Neural cell (in vitro differentiated cells): ENCODE measurements at regions not wholly inside any gene's neighbourhood (a gene's known extent, or its start where the extent isn't known, plus 50 kb on each side); places are given as distances from the start of the nearest gene placed in this dataset.

Source experiments
- H2AFZ ChIP-seq: fragments of 200-600, 300-800 bp; sonication (generic), shearing (Covaris generic); 2 replicates; pipeline ENCODE4 v1.6.0; 2014; ENCODE audit warnings: low read depth, mild to moderate bottlenecking, antibody characterized with exemption, low read length, moderate library complexity
- H3F3A ChIP-seq: fragments of 200-600 bp; shearing (Covaris generic); 2 replicates; pipeline ENCODE4 v1.6.1; 2016; ENCODE audit warnings: mild to moderate bottlenecking, moderate library complexity, mixed read lengths, antibody characterized with exemption, low read length; ENCODE audit not compliant: insufficient read depth, poor library complexity, severe bottlenecking
- H3K27ac ChIP-seq: fragments of 200-600, 300-800 bp; sonication (generic), shearing (Covaris generic); 2 replicates; pipeline ENCODE4 v1.5.1; 2014; ENCODE audit warnings: mild to moderate bottlenecking, low read length, moderate library complexity
- H3K27me3 ChIP-seq: fragments of 300-800, 200-600 bp; sonication (generic), shearing (Covaris generic); 2 replicates; pipeline ENCODE4 v1.6.0; 2014; ENCODE audit warnings: mild to moderate bottlenecking, low read depth, low read length, moderate library complexity; ENCODE audit not compliant: insufficient read depth
- H3K36me3 ChIP-seq: fragments of 300-800, 200-600 bp; sonication (generic), shearing (Covaris generic); 2 replicates; pipeline ENCODE4 v1.5.1; 2014; ENCODE audit warnings: mild to moderate bottlenecking, antibody characterized with exemption, low read length, moderate library complexity; ENCODE audit not compliant: insufficient read depth
- H3K4me2 ChIP-seq: fragments of 300-800, 200-600 bp; sonication (generic), shearing (Covaris generic); 2 replicates; pipeline ENCODE4 v1.6.0; 2014; ENCODE audit warnings: mild to moderate bottlenecking, low read length
- H3K4me3 ChIP-seq: fragments of 300-800, 200-600 bp; sonication (generic), shearing (Covaris generic); 2 replicates; pipeline ENCODE4 v1.5.1; 2014; ENCODE audit warnings: mild to moderate bottlenecking, low read length, moderate library complexity
- H3K79me2 ChIP-seq: fragments of 200-600 bp; shearing (Covaris generic); replicated peaks from 2 replicates; pipeline ENCODE4 v1.6.0; 2014; ENCODE audit warnings: mild to moderate bottlenecking, low read length, moderate library complexity; ENCODE audit not compliant: insufficient read depth
- H3K9ac ChIP-seq: fragments of 300-800, 200-600 bp; sonication (generic), shearing (Covaris generic); 2 replicates; pipeline ENCODE4 v1.6.1; 2016; ENCODE audit warnings: mild to moderate bottlenecking, low read length, mixed read lengths
- H3K9me2 ChIP-seq: fragments of 200-600 bp; shearing (Covaris generic); 2 replicates; pipeline ENCODE4 v1.6.1; 2016; ENCODE audit warnings: mild to moderate bottlenecking, low read length, mixed read lengths; ENCODE audit not compliant: insufficient read depth
- H3K9me3 ChIP-seq: fragments of 200-600, 300-800 bp; sonication (generic), shearing (Covaris generic); 2 replicates; pipeline ENCODE4 v1.6.1; 2016; ENCODE audit warnings: mild to moderate bottlenecking, mixed run types, low read length, moderate library complexity, mixed read lengths
- H4K20me1 ChIP-seq: fragments of 200-600 bp; shearing (Covaris generic); 2 replicates; pipeline ENCODE4 v1.6.1; 2016; ENCODE audit warnings: mild to moderate bottlenecking, mixed run types; ENCODE audit not compliant: insufficient read depth
- CTCF ChIP-seq: fragments of 450-650 bp; IDR thresholded peaks from 2 replicates; pipeline ENCODE4 v1.5.1; 2014; ENCODE audit warnings: antibody characterized with exemption, mild to moderate bottlenecking, moderate library complexity; ENCODE audit not compliant: poor library complexity, severe bottlenecking
- EP300 ChIP-seq: fragments of 450-650 bp; conservative IDR thresholded peaks from 2 replicates; pipeline ENCODE4 v1.6.1; 2014; ENCODE audit warnings: antibody characterized with exemption, mild to moderate bottlenecking, moderate library complexity; ENCODE audit not compliant: poor library complexity, severe bottlenecking
- EZH2 ChIP-seq: fragments of 200-600, 300-800 bp; shearing (Covaris generic), sonication (generic); IDR thresholded peaks from 2 replicates; pipeline ENCODE4 v1.6.1; 2014; ENCODE audit warnings: antibody characterized with exemption, low read length, borderline replicate concordance, mild to moderate bottlenecking; ENCODE audit not compliant: insufficient read depth, poor library complexity, severe bottlenecking
- MXI1 ChIP-seq: fragments of 450-650 bp; conservative IDR thresholded peaks from 2 replicates; pipeline ENCODE4 v1.6.1; 2014; ENCODE audit warnings: antibody characterized with exemption, mild to moderate bottlenecking; ENCODE audit not compliant: poor library complexity, severe bottlenecking
- POLR2AphosphoS5 ChIP-seq: IDR thresholded peaks from 2 replicates; pipeline ENCODE4 v1.6.1; 2012
- RAD21 ChIP-seq: fragments of 450-650 bp; conservative IDR thresholded peaks from 2 replicates; pipeline ENCODE4 v1.6.1; 2014; ENCODE audit warnings: antibody characterized with exemption, mild to moderate bottlenecking, moderate library complexity
- SMC3 ChIP-seq: fragments of 450-650 bp; conservative IDR thresholded peaks from 2 replicates; pipeline ENCODE4 v1.6.1; 2014; ENCODE audit warnings: antibody characterized with exemption, mild to moderate bottlenecking, moderate library complexity; ENCODE audit not compliant: poor library complexity
- TAF1 ChIP-seq: IDR thresholded peaks from 2 replicates; pipeline ENCODE4 v1.6.1; 2012; ENCODE audit warnings: low read depth
- TF ChIP-seq, protein P1 (sequence below): IDR thresholded peaks from 2 replicates; pipeline ENCODE4 v1.6.1; 2012; ENCODE audit warnings: borderline replicate concordance

DNA sequence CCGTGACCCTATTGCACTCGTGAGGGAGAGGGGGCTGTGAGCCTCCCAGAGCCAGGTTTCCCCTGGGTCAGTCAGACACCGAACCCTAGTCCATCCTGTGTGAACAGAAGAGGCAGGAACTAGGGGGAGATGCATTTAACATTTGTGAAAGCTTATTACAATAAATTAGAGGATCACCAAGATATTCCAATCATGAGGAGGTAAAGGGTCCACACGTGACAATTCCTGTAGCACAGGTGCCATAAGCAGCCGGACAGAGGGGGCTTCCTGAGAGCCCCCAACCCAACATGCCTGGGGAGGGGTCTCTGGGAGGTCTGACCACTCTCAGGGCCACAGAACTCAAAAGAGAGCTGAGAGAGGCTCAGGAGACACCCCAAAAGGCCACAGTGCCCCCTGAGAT lies 93.3 kb downstream of the KCNF1 start:
- TF ChIP-seq MXI1 (no peak), TAF1 (no peak), POLR2AphosphoS5 (no peak), SMC3 (no peak), EP300 (no peak), CTCF (no peak), RAD21 (no peak), EZH2 (no peak)
- TF ChIP-seq, protein P1, sequence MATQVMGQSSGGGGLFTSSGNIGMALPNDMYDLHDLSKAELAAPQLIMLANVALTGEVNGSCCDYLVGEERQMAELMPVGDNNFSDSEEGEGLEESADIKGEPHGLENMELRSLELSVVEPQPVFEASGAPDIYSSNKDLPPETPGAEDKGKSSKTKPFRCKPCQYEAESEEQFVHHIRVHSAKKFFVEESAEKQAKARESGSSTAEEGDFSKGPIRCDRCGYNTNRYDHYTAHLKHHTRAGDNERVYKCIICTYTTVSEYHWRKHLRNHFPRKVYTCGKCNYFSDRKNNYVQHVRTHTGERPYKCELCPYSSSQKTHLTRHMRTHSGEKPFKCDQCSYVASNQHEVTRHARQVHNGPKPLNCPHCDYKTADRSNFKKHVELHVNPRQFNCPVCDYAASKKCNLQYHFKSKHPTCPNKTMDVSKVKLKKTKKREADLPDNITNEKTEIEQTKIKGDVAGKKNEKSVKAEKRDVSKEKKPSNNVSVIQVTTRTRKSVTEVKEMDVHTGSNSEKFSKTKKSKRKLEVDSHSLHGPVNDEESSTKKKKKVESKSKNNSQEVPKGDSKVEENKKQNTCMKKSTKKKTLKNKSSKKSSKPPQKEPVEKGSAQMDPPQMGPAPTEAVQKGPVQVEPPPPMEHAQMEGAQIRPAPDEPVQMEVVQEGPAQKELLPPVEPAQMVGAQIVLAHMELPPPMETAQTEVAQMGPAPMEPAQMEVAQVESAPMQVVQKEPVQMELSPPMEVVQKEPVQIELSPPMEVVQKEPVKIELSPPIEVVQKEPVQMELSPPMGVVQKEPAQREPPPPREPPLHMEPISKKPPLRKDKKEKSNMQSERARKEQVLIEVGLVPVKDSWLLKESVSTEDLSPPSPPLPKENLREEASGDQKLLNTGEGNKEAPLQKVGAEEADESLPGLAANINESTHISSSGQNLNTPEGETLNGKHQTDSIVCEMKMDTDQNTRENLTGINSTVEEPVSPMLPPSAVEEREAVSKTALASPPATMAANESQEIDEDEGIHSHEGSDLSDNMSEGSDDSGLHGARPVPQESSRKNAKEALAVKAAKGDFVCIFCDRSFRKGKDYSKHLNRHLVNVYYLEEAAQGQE: no peak
- H2AFZ ChIP-seq: no peak overlapping the region
- no peaks in the 10 kb centered on the region for H3K79me2 ChIP-seq
- H3K4me3 ChIP-seq: no peak overlapping the region
- H3K36me3 ChIP-seq: no peaks in the 10 kb centered on the region
- no peaks in the 10 kb centered on the region for H3F3A ChIP-seq
- H3K9me3 ChIP-seq: no peaks in the 10 kb centered on the region
- H3K27ac ChIP-seq: no peak overlapping the region
- no peak overlapping the region for H3K9ac ChIP-seq
- H3K27me3 ChIP-seq: no peaks in the 10 kb centered on the region
- no peaks in the 10 kb centered on the region for H3K9me2 ChIP-seq
- H4K20me1 ChIP-seq: no peaks in the 10 kb centered on the region
- H3K4me2 ChIP-seq: no peak overlapping the region

- H3F3A ChIP-seq: no peaks in the 10 kb centered on the region
- H4K20me1 ChIP-seq: no peaks in the 10 kb centered on the region
- TF ChIP-seq EP300 (no peak), RAD21 (no peak), POLR2AphosphoS5 (no peak), EZH2 (no peak), CTCF (no peak), SMC3 (no peak), MXI1 (no peak), TAF1 (no peak)
- TF ChIP-seq, protein P1: no peak
- no peaks in the 10 kb centered on the region for H3K9me3 ChIP-seq
- H3K79me2 ChIP-seq: no peaks in the 10 kb centered on the region
- H3K9me2 ChIP-seq: no peaks in the 10 kb centered on the region
- H3K36me3 ChIP-seq: no peaks in the 10 kb centered on the region
- H3K27me3 ChIP-seq: no peaks in the 10 kb centered on the region
- H3K27ac ChIP-seq: no peak overlapping the region
- H3K4me3 ChIP-seq: no peak overlapping the region
- H3K9ac ChIP-seq: no peak overlapping the region
- no peak overlapping the region for H2AFZ ChIP-seq
- no peak overlapping the region for H3K4me2 ChIP-seq
These were observed 94.5 kb downstream of the KCNF1 start for GRCh38 chr2:11006191-11006590.
